Omental fat pad (tissue), 3 donors: ENCODE measurements at regions not wholly inside any gene's neighbourhood (a gene's known extent, or its start where the extent isn't known, plus 50 kb on each side); places are given as distances from the start of the nearest gene placed in this dataset.

Experiments
- ATAC-seq: fragments of 150-250 bp; one replicate; pipeline ENCODE4 v1.9.1; 2016; ENCODE audit warnings: mild to moderate bottlenecking, moderate library complexity; ENCODE audit not compliant: low FRiP score
- DNase-seq: peaks from one replicate; pipeline ENCODE4 v3.0.0-alpha.2; 2019; ENCODE audit warnings: low spot score
- CTCF ChIP-seq, 3 donors: fragments of 450-650 bp; IDR thresholded peaks; one replicate each; pipeline ENCODE4 v1.5.1; 2016 to 2017; ENCODE audit warnings: antibody characterized with exemption in 3 of 3, mild to moderate bottlenecking in 3 of 3, moderate library complexity in 2 of 3

GRCh38 chr1:104807590-104807989, 1057.9 kb downstream of the AMY1C start:
- no peak for TF ChIP-seq CTCF (IDR thresholded peaks at IDR 0.05)
- ATAC-seq = no peak
- no peak for DNase-seq

- no peak for TF ChIP-seq CTCF (IDR thresholded peaks at IDR 0.05)
- DNase-seq = no peak
- no peak for ATAC-seq
Observed at GRCh38 chr1:104825401-104825800, 1075.7 kb downstream of the AMY1C start.

DNA sequence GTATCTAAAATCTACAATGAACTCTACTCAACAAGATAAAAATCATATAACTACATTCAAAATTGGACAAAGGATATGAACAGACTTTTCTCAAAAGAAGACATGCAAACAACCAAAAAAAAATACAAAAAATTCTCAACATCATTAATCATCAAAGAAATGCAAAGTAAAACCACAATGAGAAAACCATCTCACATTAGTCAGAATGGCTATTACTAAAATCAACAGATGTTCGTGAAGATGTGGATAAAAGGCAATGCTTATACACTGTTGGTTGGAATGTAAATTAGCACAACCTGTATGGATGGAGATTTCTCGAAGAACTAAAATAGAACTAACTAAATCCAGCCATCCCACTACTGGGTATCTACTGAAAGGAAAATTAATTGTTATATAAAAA, 1080.8 kb downstream of the AMY1C start:
- DNase-seq (no peak), ATAC-seq (no peak)
- no peak for TF ChIP-seq CTCF (IDR thresholded peaks at IDR 0.05)

GRCh38 chr1:104852151-104852550, 1102.5 kb downstream of the AMY1C start:
- ATAC-seq = no peak
- no peak for TF ChIP-seq CTCF (IDR thresholded peaks at IDR 0.05)
- DNase-seq = no peak

GRCh38 chr1:104853276-104853675, 1103.6 kb downstream of the AMY1C start:
- ATAC-seq = no peak
- no peak for DNase-seq
- no peak for TF ChIP-seq CTCF (IDR thresholded peaks at IDR 0.05)

GRCh38 chr1:104854529-104854928, 1104.8 kb downstream of the AMY1C start:
- DNase-seq = no peak

GRCh38 chr1:104855550-104855949, 1105.9 kb downstream of the AMY1C start:
- DNase-seq (no peak), ATAC-seq (no peak)
- no peak for TF ChIP-seq CTCF (IDR thresholded peaks at IDR 0.05)

More at GRCh38 chr1:104854529-104854928, 1104.8 kb downstream of the AMY1C start:
- ATAC-seq = no peak
- TF ChIP-seq CTCF (IDR thresholded peaks at IDR 0.05) = no peak
